Omental fat pad (tissue), 2 donors: ENCODE measurements at regions not wholly inside any gene's neighbourhood (a gene's known extent, or its start where the extent isn't known, plus 50 kb on each side); places are given as distances from the start of the nearest gene placed in this dataset. TPM values are rescaled to one million over a fixed set of nuclear protein-coding genes. Genes with fewer than 3 reads are reported as not detected.
"Not testable (repeated sequence)": the region's sequence is repeated elsewhere in the genome, so short reads cannot be mapped to it uniquely, and the experiment has no call there.

Source experiments
- ATAC-seq: fragments of 150-250 bp; one replicate; pipeline ENCODE4 v1.9.1; 2016; ENCODE audit warnings: mild to moderate bottlenecking, moderate library complexity; ENCODE audit not compliant: low FRiP score
- DNase-seq: peaks from one replicate; pipeline ENCODE4 v3.0.0-alpha.2; 2019; ENCODE audit warnings: low spot score
- small RNA-seq: library from RNA; depleted of rRNA; stranded (forward); fragments of <200 nt; gene quantifications from one replicate; pipeline ENCODE3, GENCODE V24; 2016

DNA sequence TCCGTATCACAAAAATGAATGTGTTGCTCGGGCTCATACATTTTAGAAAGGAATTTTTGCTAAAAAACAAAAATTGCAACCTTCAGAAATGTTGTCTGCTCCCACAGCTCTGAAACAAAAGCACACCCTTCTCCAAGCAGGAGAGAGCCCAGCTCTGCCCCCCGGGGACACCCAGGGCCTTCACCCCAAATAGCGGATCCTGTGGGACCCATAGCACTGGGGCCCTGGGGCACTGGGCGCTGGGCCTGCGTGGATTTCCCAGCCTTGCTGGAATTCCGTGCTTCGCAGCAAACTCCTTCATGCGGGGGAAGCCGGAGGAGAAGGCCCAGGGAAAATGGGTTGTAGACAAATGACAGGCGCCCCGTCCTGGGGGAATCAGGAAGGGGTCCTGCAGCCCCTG is 50.5 kb upstream of the SFSWAP start:
- DNase-seq, ATAC-seq: not testable (repeated sequence)

Small RNA genes lying in the stretch of these regions (small RNA-seq; reads per million reads assigned to genes)
- gene AC140063.1 (not detected), gene RNA5SP376 (not detected)
